HG03135 (cell line): ENCODE measurements at regions not wholly inside any gene's neighbourhood (a gene's known extent, or its start where the extent isn't known, plus 50 kb on each side); places are given as distances from the start of the nearest gene placed in this dataset.

Experiments used
- ATAC-seq: cut with Tn5 transposase; IDR thresholded peaks from one replicate; pipeline ENCODE4 v1.9.1; 2021; ENCODE audit warnings: mild to moderate bottlenecking, moderate library complexity; ENCODE audit not compliant: unreplicated experiment

GRCh38 chr1:80282536-80282935, 1276.0 kb upstream of the ADGRL4 start:
- no peak for ATAC-seq

GRCh38 chr1:80278936-80279335, 1272.4 kb upstream of the ADGRL4 start:
- no peak for ATAC-seq

- ATAC-seq: no peak
Measured at GRCh38 chr1:80274256-80274655, 1267.7 kb upstream of the ADGRL4 start.

- no peak for ATAC-seq
Measured at GRCh38 chr1:80272495-80272894, 1266.0 kb upstream of the ADGRL4 start.

- no peak for ATAC-seq
Measured at GRCh38 chr1:80258659-80259058, 1252.1 kb upstream of the ADGRL4 start.

- no peak for ATAC-seq
Measured at GRCh38 chr1:80251591-80251990, 1245.1 kb upstream of the ADGRL4 start.

- ATAC-seq: no peak
Measured at GRCh38 chr1:80251171-80251570, 1244.6 kb upstream of the ADGRL4 start.

- no peak for ATAC-seq
Measured at GRCh38 chr1:80250573-80251168, 1244.1 kb upstream of the ADGRL4 start.

GRCh38 chr1:80249699-80250098, 1243.2 kb upstream of the ADGRL4 start:
- no peak for ATAC-seq

- no peak for ATAC-seq
Measured at GRCh38 chr1:80248886-80249285, 1242.4 kb upstream of the ADGRL4 start.

- no peak for ATAC-seq
Measured at GRCh38 chr1:80245813-80246212, 1239.3 kb upstream of the ADGRL4 start.

- ATAC-seq: no peak
Measured at GRCh38 chr1:80244372-80244771, 1237.8 kb upstream of the ADGRL4 start.

GRCh38 chr1:80241566-80241965, 1235.0 kb upstream of the ADGRL4 start:
- ATAC-seq: no peak

- no peak for ATAC-seq
Measured at GRCh38 chr1:80225510-80225909, 1219.0 kb upstream of the ADGRL4 start.

- ATAC-seq: no peak
Measured at GRCh38 chr1:80221319-80221718, 1214.8 kb upstream of the ADGRL4 start.

- peak; percentile 58 for ATAC-seq
Measured at GRCh38 chr1:80218112-80218511, 1211.6 kb upstream of the ADGRL4 start.

GRCh38 chr1:80217377-80217986, 1211.0 kb upstream of the ADGRL4 start:
- ATAC-seq: no peak

- no peak for ATAC-seq
Measured at GRCh38 chr1:80214888-80215540, 1208.5 kb upstream of the ADGRL4 start.

GRCh38 chr1:80212948-80213347, 1206.4 kb upstream of the ADGRL4 start:
- no peak for ATAC-seq

GRCh38 chr1:80211691-80212380, 1205.3 kb upstream of the ADGRL4 start:
- no peak for ATAC-seq

- no peak for ATAC-seq
Measured at GRCh38 chr1:80202118-80202517, 1195.6 kb upstream of the ADGRL4 start.

GRCh38 chr1:80194221-80194620, 1187.7 kb upstream of the ADGRL4 start:
- no peak for ATAC-seq
